Mammary epithelial cell (primary cell): ENCODE measurements at regions not wholly inside any gene's neighbourhood (a gene's known extent, or its start where the extent isn't known, plus 50 kb on each side); places are given as distances from the start of the nearest gene placed in this dataset.

Experiments used
- CTCF ChIP-seq, 2 donors: IDR thresholded peaks in 1 of 2; conservative IDR thresholded peaks in 1 of 2; 2 replicates each; pipeline ENCODE4 v1.5.1; 2011 to 2012; ENCODE audit warnings: inconsistent platforms in 2 of 2, low read length in 2 of 2, mild to moderate bottlenecking in 2 of 2, control low read depth in 1 of 2, low read depth in 1 of 2; ENCODE audit not compliant: insufficient read depth in 1 of 2; ENCODE audit errors: extremely low read depth in 1 of 2
- EZH2 ChIP-seq: IDR thresholded peaks from 2 replicates; pipeline ENCODE4 v1.6.1; 2012; ENCODE audit warnings: low read length, inconsistent platforms, borderline replicate concordance

GRCh38 chr1:221044538-221044937 lies 165.3 kb downstream of the HLX start:
- TF ChIP-seq CTCF (conservative IDR thresholded peaks at IDR 0.05 in 1 of 2, IDR thresholded peaks at IDR 0.05 in 1 of 2; ENCODE audit: extremely low read depth in 1 of 2, insufficient read depth in 1 of 2, low read depth in 1 of 2, low read length in 2 of 2): no peak
- TF ChIP-seq EZH2: no peak
